ENCODE measurements at regions not wholly inside any gene's neighbourhood (a gene's known extent, or its start where the extent isn't known, plus 50 kb on each side); places are given as distances from the start of the nearest gene placed in this dataset.
"Not testable (repeated sequence)": the region's sequence is repeated elsewhere in the genome, so short reads cannot be mapped to it uniquely, and the experiment has no call there.

DNA sequence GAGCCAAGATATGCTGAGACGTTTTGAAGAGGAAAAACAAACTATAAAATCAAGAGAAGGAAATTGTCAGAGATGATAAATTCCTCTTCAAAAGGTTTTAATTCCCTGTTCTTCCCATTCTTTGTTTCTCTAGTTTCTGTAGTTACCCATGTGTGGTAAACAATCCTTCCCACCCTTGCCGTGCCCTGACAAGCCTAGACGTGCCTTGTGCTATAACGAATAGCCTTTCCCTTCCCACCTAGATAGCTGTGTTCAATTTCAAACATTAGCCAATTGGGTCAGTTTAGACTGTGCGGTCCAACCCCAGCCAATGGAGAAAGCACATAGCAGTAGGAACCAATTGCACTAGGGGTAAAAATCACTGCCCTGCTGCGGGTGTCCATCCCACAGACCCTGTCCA is 138.1 kb downstream of the RALA start:
- Histone ChIP-seq H3K9me3 (ENCODE audit: control insufficient read depth, low read depth, low read length) (no peaks in the 10 kb centered on the region), H3K18ac (ENCODE audit: insufficient read length, low read depth, low read length) (no peak overlapping the region), H4K5ac (ENCODE audit: insufficient read length, low read depth, low read length) (no peak overlapping the region), H2BK120ac (ENCODE audit: low read depth, low read length, poor library complexity, severe bottlenecking) (no peak overlapping the region), H4K20me1 (ENCODE audit: control insufficient read depth, insufficient read depth, insufficient read length) (no peaks in the 10 kb centered on the region), H3K56ac (ENCODE audit: insufficient read length, low read depth, low read length) (no peak overlapping the region), H3K4ac (ENCODE audit: low read depth, low read length) (no peak overlapping the region), H3K4me2 (ENCODE audit: insufficient read depth, insufficient read length, low read length) (no peak overlapping the region), H3K9ac (ENCODE audit: extremely low read depth, insufficient read length, low read length) (no peak overlapping the region), H2BK15ac (ENCODE audit: low read depth, low read length) (no peak overlapping the region), H3K4me1 (ENCODE audit: insufficient read depth, low read length) (no peaks in the 10 kb centered on the region; the same call in 1 of the 2 replicates), H2BK12ac (ENCODE audit: insufficient read length, low read depth, low read length) (no peak overlapping the region), H4K91ac (ENCODE audit: insufficient read length, low read depth, low read length) (no peak overlapping the region), H4K8ac (replicated peaks; ENCODE audit: insufficient read length, low read depth, low read length) (no peak overlapping the region), H3T11ph (ENCODE audit: low read length) (no peak overlapping the region), H2BK5ac (ENCODE audit: insufficient read length, low read length) (no peak overlapping the region), H2AK5ac (ENCODE audit: insufficient read length, low read length) (no peak overlapping the region), H3K79me1 (ENCODE audit: insufficient read depth, low read depth, low read length, poor library complexity, severe bottlenecking) (no peaks in the 10 kb centered on the region), H3K79me2 (ENCODE audit: insufficient read depth, low read length) (no peaks in the 10 kb centered on the region), H3K27ac (ENCODE audit: insufficient read length, low read depth, low read length) (no peak overlapping the region), H3K23ac (ENCODE audit: insufficient read length, low read depth, low read length) (no peak overlapping the region), H2AFZ (ENCODE audit: low read length) (no peak overlapping the region), H3K14ac (ENCODE audit: insufficient read depth, low read length) (no peak overlapping the region), H3K23me2 (ENCODE audit: insufficient read length, low read depth, low read length, poor library complexity, severe bottlenecking) (no peaks in the 10 kb centered on the region), H3K27me3 (ENCODE audit: insufficient read depth, low read length) (no peaks in the 10 kb centered on the region), H2BK20ac (ENCODE audit: low read depth, low read length, poor library complexity, severe bottlenecking) (no peak overlapping the region)
- Mint-ChIP-seq H3K9me3 (peaks cover 0 to 14% of the 10 kb centered on the region in 2 experiments; a peak in 4 of 5 replicates), H3K4me1 (peaks cover 38 to 44% of the 10 kb centered on the region in 2 experiments), H3K27me3 (ENCODE audit: low read depth) (peaks cover 2% of the 10 kb centered on the region; the same call in 1 of the 2 replicates), H3K4me3 (no peak overlapping the region), H3K27ac (0 out of 7 replicates have a peak overlapping the region, but pooled peaks of 1 of the 3 experiments have one; percentile 6), H3K36me3 (ENCODE audit: insufficient read depth in 1 of 3, low read depth in 3 of 3) (peaks cover 2 to 15% (median 14%) of the 10 kb centered on the region in 3 experiments; a peak in 5 of 7 replicates)
- DNase-seq: no peak
- WGBS (ENCODE audit: extremely low coverage, insufficient read length, low lambda C conversion rate): no CpG with 5 or more reads among the region's 6 CpGs
- TF ChIP-seq, protein P1, sequence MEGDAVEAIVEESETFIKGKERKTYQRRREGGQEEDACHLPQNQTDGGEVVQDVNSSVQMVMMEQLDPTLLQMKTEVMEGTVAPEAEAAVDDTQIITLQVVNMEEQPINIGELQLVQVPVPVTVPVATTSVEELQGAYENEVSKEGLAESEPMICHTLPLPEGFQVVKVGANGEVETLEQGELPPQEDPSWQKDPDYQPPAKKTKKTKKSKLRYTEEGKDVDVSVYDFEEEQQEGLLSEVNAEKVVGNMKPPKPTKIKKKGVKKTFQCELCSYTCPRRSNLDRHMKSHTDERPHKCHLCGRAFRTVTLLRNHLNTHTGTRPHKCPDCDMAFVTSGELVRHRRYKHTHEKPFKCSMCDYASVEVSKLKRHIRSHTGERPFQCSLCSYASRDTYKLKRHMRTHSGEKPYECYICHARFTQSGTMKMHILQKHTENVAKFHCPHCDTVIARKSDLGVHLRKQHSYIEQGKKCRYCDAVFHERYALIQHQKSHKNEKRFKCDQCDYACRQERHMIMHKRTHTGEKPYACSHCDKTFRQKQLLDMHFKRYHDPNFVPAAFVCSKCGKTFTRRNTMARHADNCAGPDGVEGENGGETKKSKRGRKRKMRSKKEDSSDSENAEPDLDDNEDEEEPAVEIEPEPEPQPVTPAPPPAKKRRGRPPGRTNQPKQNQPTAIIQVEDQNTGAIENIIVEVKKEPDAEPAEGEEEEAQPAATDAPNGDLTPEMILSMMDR (conservative IDR thresholded peaks at IDR 0.05): no peak

DNA sequence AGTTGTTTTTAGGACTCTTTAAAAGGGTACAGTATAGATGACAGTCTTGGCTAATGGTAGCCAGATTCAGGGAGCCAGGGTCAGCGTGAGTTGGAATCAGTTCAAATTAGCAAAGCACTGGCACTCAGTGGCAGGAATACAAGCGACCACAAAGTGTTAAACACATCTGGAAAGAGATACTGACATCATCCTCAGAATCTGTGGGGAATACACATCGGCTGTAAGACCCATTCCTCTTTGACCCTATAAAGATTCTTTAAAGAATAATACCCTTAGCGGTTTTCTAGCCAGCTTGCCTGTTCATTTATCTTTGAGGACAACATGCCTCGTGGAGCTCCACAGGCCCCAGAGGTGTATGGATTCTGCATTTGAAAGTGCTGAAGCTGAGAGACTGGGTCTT is 139.1 kb downstream of the RALA start:
- not testable (repeated sequence) for H3K23me2 ChIP-seq (ENCODE audit: insufficient read length, low read depth, low read length, poor library complexity, severe bottlenecking); H4K20me1 ChIP-seq (ENCODE audit: control insufficient read depth, insufficient read depth, insufficient read length); H3K18ac ChIP-seq (ENCODE audit: insufficient read length, low read depth, low read length); H3K23ac ChIP-seq (ENCODE audit: insufficient read length, low read depth, low read length); H3K4ac ChIP-seq (ENCODE audit: low read depth, low read length); H3K4me2 ChIP-seq (ENCODE audit: insufficient read depth, insufficient read length, low read length); H3K56ac ChIP-seq (ENCODE audit: insufficient read length, low read depth, low read length); H3K27ac Mint-ChIP-seq; H3K9me3 ChIP-seq (ENCODE audit: control insufficient read depth, low read depth, low read length); H3K27ac ChIP-seq (ENCODE audit: insufficient read length, low read depth, low read length); H2BK12ac ChIP-seq (ENCODE audit: insufficient read length, low read depth, low read length); H3T11ph ChIP-seq (ENCODE audit: low read length); H4K8ac ChIP-seq (replicated peaks; ENCODE audit: insufficient read length, low read depth, low read length); H3K9ac ChIP-seq (ENCODE audit: extremely low read depth, insufficient read length, low read length); H3K27me3 Mint-ChIP-seq (ENCODE audit: low read depth); H3K36me3 Mint-ChIP-seq (ENCODE audit: insufficient read depth in 1 of 3, low read depth in 3 of 3); H3K79me1 ChIP-seq (ENCODE audit: insufficient read depth, low read depth, low read length, poor library complexity, severe bottlenecking); H2BK5ac ChIP-seq (ENCODE audit: insufficient read length, low read length); H3K14ac ChIP-seq (ENCODE audit: insufficient read depth, low read length); H4K91ac ChIP-seq (ENCODE audit: insufficient read length, low read depth, low read length); H3K9me3 Mint-ChIP-seq; H2AFZ ChIP-seq (ENCODE audit: low read length); H3K27me3 ChIP-seq (ENCODE audit: insufficient read depth, low read length); DNase-seq; H2BK120ac ChIP-seq (ENCODE audit: low read depth, low read length, poor library complexity, severe bottlenecking); H3K79me2 ChIP-seq (ENCODE audit: insufficient read depth, low read length); H2AK5ac ChIP-seq (ENCODE audit: insufficient read length, low read length); H2BK15ac ChIP-seq (ENCODE audit: low read depth, low read length); H3K4me3 Mint-ChIP-seq; H3K4me1 ChIP-seq (ENCODE audit: insufficient read depth, low read length); H4K5ac ChIP-seq (ENCODE audit: insufficient read length, low read depth, low read length); H2BK20ac ChIP-seq (ENCODE audit: low read depth, low read length, poor library complexity, severe bottlenecking)
- no CpG with 5 or more reads among the region's 5 CpGs for WGBS (ENCODE audit: extremely low coverage, insufficient read length, low lambda C conversion rate)
- peaks cover 33 to 41% of the 10 kb centered on the region in 2 experiments for H3K4me1 Mint-ChIP-seq
